ENCODE measurements at regions not wholly inside any gene's neighbourhood (a gene's known extent, or its start where the extent isn't known, plus 50 kb on each side); places are given as distances from the start of the nearest gene placed in this dataset.

GRCh38 chr18:60577457-60577856 lies 204.9 kb upstream of the MC4R start:
- no peak overlapping the region for H3K4me2 ChIP-seq (ENCODE audit: extremely low read depth, insufficient read depth, low read length)
- no peaks in the 10 kb centered on the region for H3K4me1 ChIP-seq (ENCODE audit: control insufficient read depth, extremely low read depth, insufficient read depth, low read length)
- H2AFZ ChIP-seq (ENCODE audit: low read length) = no peak overlapping the region
- no peak for TF ChIP-seq EZH2 (IDR thresholded peaks at IDR 0.05; ENCODE audit: low read length, missing control alignments)
- TF ChIP-seq, protein P1, sequence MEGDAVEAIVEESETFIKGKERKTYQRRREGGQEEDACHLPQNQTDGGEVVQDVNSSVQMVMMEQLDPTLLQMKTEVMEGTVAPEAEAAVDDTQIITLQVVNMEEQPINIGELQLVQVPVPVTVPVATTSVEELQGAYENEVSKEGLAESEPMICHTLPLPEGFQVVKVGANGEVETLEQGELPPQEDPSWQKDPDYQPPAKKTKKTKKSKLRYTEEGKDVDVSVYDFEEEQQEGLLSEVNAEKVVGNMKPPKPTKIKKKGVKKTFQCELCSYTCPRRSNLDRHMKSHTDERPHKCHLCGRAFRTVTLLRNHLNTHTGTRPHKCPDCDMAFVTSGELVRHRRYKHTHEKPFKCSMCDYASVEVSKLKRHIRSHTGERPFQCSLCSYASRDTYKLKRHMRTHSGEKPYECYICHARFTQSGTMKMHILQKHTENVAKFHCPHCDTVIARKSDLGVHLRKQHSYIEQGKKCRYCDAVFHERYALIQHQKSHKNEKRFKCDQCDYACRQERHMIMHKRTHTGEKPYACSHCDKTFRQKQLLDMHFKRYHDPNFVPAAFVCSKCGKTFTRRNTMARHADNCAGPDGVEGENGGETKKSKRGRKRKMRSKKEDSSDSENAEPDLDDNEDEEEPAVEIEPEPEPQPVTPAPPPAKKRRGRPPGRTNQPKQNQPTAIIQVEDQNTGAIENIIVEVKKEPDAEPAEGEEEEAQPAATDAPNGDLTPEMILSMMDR (conservative IDR thresholded peaks at IDR 0.05 in 1 of 2, IDR thresholded peaks at IDR 0.05 in 1 of 2; ENCODE audit: low read depth in 1 of 2, low read length in 2 of 2) = no peak
- H3K79me2 ChIP-seq (ENCODE audit: control insufficient read depth, insufficient read depth, low read length) = no peaks in the 10 kb centered on the region
- no peak overlapping the region for H3K9ac ChIP-seq (ENCODE audit: insufficient read depth, low read length)
- H3K9me3 ChIP-seq (ENCODE audit: control insufficient read depth, insufficient read depth, low read depth, low read length) = no peaks in the 10 kb centered on the region
- no peaks in the 10 kb centered on the region for H4K20me1 ChIP-seq (ENCODE audit: control insufficient read depth, extremely low read depth, insufficient read depth, low read length)
- no peak for DNase-seq (ENCODE audit: low read depth in 2 of 2)
- H3K27me3 ChIP-seq (ENCODE audit: control insufficient read depth, insufficient read depth, low read length) = no peaks in the 10 kb centered on the region
- H3K36me3 ChIP-seq (ENCODE audit: control insufficient read depth, insufficient read depth, low read length) = no peaks in the 10 kb centered on the region
- no peak overlapping the region for H3K4me3 ChIP-seq (replicated peaks in 1 of 4; ENCODE audit: control extremely low read depth in 1 of 4, insufficient read depth in 1 of 4, low read depth in 3 of 4, low read length in 4 of 4)
- H3K27ac ChIP-seq (ENCODE audit: insufficient read depth, low read length) = no peak overlapping the region

DNA sequence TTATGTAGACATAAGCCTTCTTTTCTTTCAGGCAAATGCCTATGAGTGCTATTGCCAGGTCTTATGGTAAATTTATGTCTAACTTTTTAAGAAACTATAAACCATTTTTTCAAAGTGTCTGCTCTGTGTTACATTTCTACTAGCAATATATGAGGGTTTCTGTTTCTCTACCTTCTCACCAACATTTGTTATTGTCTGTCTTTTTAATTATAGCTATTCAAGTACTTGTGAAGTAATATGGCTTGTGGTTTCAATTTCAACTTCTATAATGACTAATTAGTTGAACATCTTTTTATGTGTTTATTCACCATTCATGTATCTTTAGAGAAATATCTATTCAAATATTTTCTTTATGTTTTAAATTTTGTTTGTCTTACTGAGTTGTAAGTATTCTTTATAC lies 213.1 kb upstream of the MC4R start:
- no peak overlapping the region for H3K27ac ChIP-seq (ENCODE audit: insufficient read depth, low read length)
- TF ChIP-seq EZH2 (IDR thresholded peaks at IDR 0.05; ENCODE audit: low read length, missing control alignments) = no peak
- TF ChIP-seq, protein P1 (conservative IDR thresholded peaks at IDR 0.05 in 1 of 2, IDR thresholded peaks at IDR 0.05 in 1 of 2; ENCODE audit: low read depth in 1 of 2, low read length in 2 of 2) = no peak
- no peaks in the 10 kb centered on the region for H3K4me1 ChIP-seq (ENCODE audit: control insufficient read depth, extremely low read depth, insufficient read depth, low read length)
- H3K9me3 ChIP-seq (ENCODE audit: control insufficient read depth, insufficient read depth, low read depth, low read length) = no peaks in the 10 kb centered on the region
- H3K4me3 ChIP-seq (replicated peaks in 1 of 4; ENCODE audit: control extremely low read depth in 1 of 4, insufficient read depth in 1 of 4, low read depth in 3 of 4, low read length in 4 of 4) = no peak overlapping the region
- no peak overlapping the region for H3K4me2 ChIP-seq (ENCODE audit: extremely low read depth, insufficient read depth, low read length)
- H3K27me3 ChIP-seq (ENCODE audit: control insufficient read depth, insufficient read depth, low read length) = no peaks in the 10 kb centered on the region
- no peak overlapping the region for H2AFZ ChIP-seq (ENCODE audit: low read length)
- no peak overlapping the region for H3K9ac ChIP-seq (ENCODE audit: insufficient read depth, low read length)
- no peaks in the 10 kb centered on the region for H3K79me2 ChIP-seq (ENCODE audit: control insufficient read depth, insufficient read depth, low read length)
- no peaks in the 10 kb centered on the region for H4K20me1 ChIP-seq (ENCODE audit: control insufficient read depth, extremely low read depth, insufficient read depth, low read length)
- H3K36me3 ChIP-seq (ENCODE audit: control insufficient read depth, insufficient read depth, low read length) = no peaks in the 10 kb centered on the region
- no peak for DNase-seq (ENCODE audit: low read depth in 2 of 2)

- no peak overlapping the region for H3K4me2 ChIP-seq (ENCODE audit: extremely low read depth, insufficient read depth, low read length)
- no peak overlapping the region for H3K9ac ChIP-seq (ENCODE audit: insufficient read depth, low read length)
- H3K4me1 ChIP-seq (ENCODE audit: control insufficient read depth, extremely low read depth, insufficient read depth, low read length) = no peaks in the 10 kb centered on the region
- H3K9me3 ChIP-seq (ENCODE audit: control insufficient read depth, insufficient read depth, low read depth, low read length) = no peaks in the 10 kb centered on the region
- H3K27me3 ChIP-seq (ENCODE audit: control insufficient read depth, insufficient read depth, low read length) = no peaks in the 10 kb centered on the region
- H3K79me2 ChIP-seq (ENCODE audit: control insufficient read depth, insufficient read depth, low read length) = no peaks in the 10 kb centered on the region
- no peak overlapping the region for H2AFZ ChIP-seq (ENCODE audit: low read length)
- H4K20me1 ChIP-seq (ENCODE audit: control insufficient read depth, extremely low read depth, insufficient read depth, low read length) = no peaks in the 10 kb centered on the region
- TF ChIP-seq, protein P1 (conservative IDR thresholded peaks at IDR 0.05 in 1 of 2, IDR thresholded peaks at IDR 0.05 in 1 of 2; ENCODE audit: low read depth in 1 of 2, low read length in 2 of 2) = no peak
- TF ChIP-seq EZH2 (IDR thresholded peaks at IDR 0.05; ENCODE audit: low read length, missing control alignments) = no peak
- H3K27ac ChIP-seq (ENCODE audit: insufficient read depth, low read length) = no peak overlapping the region
- no peak for DNase-seq (ENCODE audit: low read depth in 2 of 2)
- no peak overlapping the region for H3K4me3 ChIP-seq (replicated peaks in 1 of 4; ENCODE audit: control extremely low read depth in 1 of 4, insufficient read depth in 1 of 4, low read depth in 3 of 4, low read length in 4 of 4)
- H3K36me3 ChIP-seq (ENCODE audit: control insufficient read depth, insufficient read depth, low read length) = no peaks in the 10 kb centered on the region
Observed at GRCh38 chr18:60593249-60593648, 220.7 kb upstream of the MC4R start.

Measured in fibroblast of lung (primary cell).